HCT116 (cell line): ENCODE measurements at regions not wholly inside any gene's neighbourhood (a gene's known extent, or its start where the extent isn't known, plus 50 kb on each side); places are given as distances from the start of the nearest gene placed in this dataset.

ENCODE experiments used
- ATAC-seq: fragments of 200-7000 bp; cut with Tn5 transposase; 2 replicates; pipeline ENCODE4 v1.9.1; 2020; ENCODE audit warnings: mild to moderate bottlenecking, moderate library complexity
- BruUV-seq: library from RNA; stranded (reverse); fragments of 400-500 nt; replicated peaks from 2 replicates; lab custom pipeline; 2021; lab: Mats Ljungman, UMichigan
- CTCF ChIA-PET: fragments of 300-600 bp; sonication (Branson Sonifier 250); formaldehyde crosslinking; loops from one replicate; lab custom pipeline; 2021; ENCODE audit warnings: antibody characterized with exemption; lab: Charles Lee
- POLR2A ChIA-PET: fragments of 300-600, 350-600 bp; sonication (Branson Sonifier 250); formaldehyde crosslinking; loops from one replicate; lab custom pipeline; 2021; ENCODE audit warnings: antibody characterized with exemption; lab: Charles Lee
- RAD21 ChIA-PET, 2 experiments: fragments of 300-600 bp; sonication (Branson Sonifier 250); formaldehyde crosslinking; loops; one replicate each; lab custom pipeline; 2023; ENCODE audit warnings: low total read pairs in 2 of 2; ENCODE audit not compliant: uncharacterized antibody in 2 of 2, unreplicated experiment in 2 of 2, low non-redundant PET in 1 of 2; lab: Charles Lee
- DNase-seq: peaks from one replicate; pipeline ENCODE4 v3.0.0-alpha.2; 2010; ENCODE audit warnings: low read depth, low spot score
- H2AFZ ChIP-seq: fragments of 200-600 bp; shearing (Covaris generic), sonication (generic); 2 replicates; pipeline ENCODE4 v1.6.1; 2017; ENCODE audit warnings: low read depth, mixed run types, mixed read lengths, antibody characterized with exemption, low read length; ENCODE audit not compliant: poor library complexity, severe bottlenecking
- H3K27ac ChIP-seq: 2 replicates; pipeline ENCODE4 v1.5.1; 2012; ENCODE audit warnings: low read depth, low read length
- H3K27me3 ChIP-seq: fragments of 200-600 bp; sonication (generic); 2 replicates; pipeline ENCODE4 v1.6.1; 2016; ENCODE audit warnings: mixed run types, low read length, mixed read lengths; ENCODE audit not compliant: insufficient read depth
- H3K36me3 ChIP-seq, 2 experiments: fragments of 200-500 bp in 1 of 2; fragments of 200-600 bp in 1 of 2; sonication (Bioruptor generic) in 1 of 2; sonication (generic) in 1 of 2; 2 replicates each; pipeline versions ENCODE4 v1.5.1 to v1.6.1; 2014 to 2016; ENCODE audit warnings: low read length in 2 of 2, inconsistent platforms in 1 of 2, mixed read lengths in 1 of 2, mixed run types in 1 of 2; ENCODE audit not compliant: insufficient read depth in 2 of 2, control insufficient read depth in 1 of 2
- H3K4me1 ChIP-seq, 2 experiments: fragments of 200-600 bp in 1 of 2; sonication (generic) in 1 of 2; 2 replicates each; pipeline versions ENCODE4 v1.5.1 to v1.6.1; 2012 to 2017; ENCODE audit warnings: low read length in 2 of 2, inconsistent platforms in 1 of 2, mild to moderate bottlenecking in 1 of 2, mixed read lengths in 1 of 2, mixed run types in 1 of 2, moderate library complexity in 1 of 2; ENCODE audit not compliant: insufficient read depth in 2 of 2, control insufficient read depth in 1 of 2
- H3K4me2 ChIP-seq: fragments of 200-600 bp; sonication (generic); 2 replicates; pipeline ENCODE4 v1.6.1; 2017; ENCODE audit warnings: mixed run types, low read length, mixed read lengths
- H3K4me3 ChIP-seq, 2 experiments: fragments of 200-600 bp in 1 of 2; sonication (generic) in 1 of 2; replicated peaks in 1 of 2; 2 replicates each; pipeline ENCODE4 v1.5.1; 2011 to 2016; ENCODE audit warnings: low read length in 2 of 2, control low read depth in 1 of 2, low read depth in 1 of 2, mild to moderate bottlenecking in 1 of 2, mixed read lengths in 1 of 2, mixed run types in 1 of 2
- H3K79me2 ChIP-seq: fragments of 200-600 bp; sonication (generic); 2 replicates; pipeline ENCODE4 v1.6.1; 2017; ENCODE audit warnings: mild to moderate bottlenecking, mixed run types, low read length, moderate library complexity, mixed read lengths; ENCODE audit not compliant: insufficient read depth
- H3K9ac ChIP-seq: fragments of 200-600 bp; sonication (generic); 2 replicates; pipeline ENCODE4 v1.6.1; 2016; ENCODE audit warnings: low read length, mixed read lengths
- H3K9me2 ChIP-seq: fragments of 200-600 bp; sonication (generic), shearing (Covaris generic); 2 replicates; pipeline ENCODE4 v1.6.1; 2017; ENCODE audit warnings: mixed run types, mild to moderate bottlenecking, moderate library complexity; ENCODE audit not compliant: insufficient read depth
- H3K9me3 ChIP-seq, 2 experiments: fragments of 200-500 bp in 1 of 2; fragments of 200-600 bp in 1 of 2; sonication (Bioruptor generic) in 1 of 2; sonication (generic) in 1 of 2; 2 replicates each; pipeline ENCODE4 v1.6.1; 2014 to 2017; ENCODE audit warnings: low read length in 2 of 2, mixed read lengths in 2 of 2, inconsistent platforms in 1 of 2, low read depth in 1 of 2, mild to moderate bottlenecking in 1 of 2, mixed run types in 1 of 2, moderate library complexity in 1 of 2; ENCODE audit not compliant: control insufficient read depth in 1 of 2, insufficient read depth in 1 of 2
- H4K20me1 ChIP-seq: fragments of 200-600 bp; sonication (generic), shearing (Covaris generic); 2 replicates; pipeline ENCODE4 v1.6.1; 2017; ENCODE audit warnings: mixed run types, mild to moderate bottlenecking, moderate library complexity; ENCODE audit not compliant: insufficient read depth
- CEBPB ChIP-seq: IDR thresholded peaks from 2 replicates; pipeline ENCODE4 v1.6.1; 2012; ENCODE audit warnings: low read depth
- EGR1 ChIP-seq: IDR thresholded peaks from 2 replicates; pipeline ENCODE4 v1.6.1; 2012; ENCODE audit warnings: low read depth
- ELF1 ChIP-seq: IDR thresholded peaks from 2 replicates; pipeline ENCODE4 v1.6.1; 2012; ENCODE audit warnings: low read depth, borderline replicate concordance
- EZH2 ChIP-seq: fragments of 200-600 bp; sonication (generic); IDR thresholded peaks from 2 replicates; pipeline ENCODE4 v1.6.1; 2017; ENCODE audit warnings: antibody characterized with exemption, mixed run types
- EZH2phosphoT487 ChIP-seq: fragments of 200-600 bp; IDR thresholded peaks from 2 replicates; pipeline ENCODE4 v1.6.1; 2018; ENCODE audit warnings: antibody characterized with exemption, borderline replicate concordance
- POLR2AphosphoS5 ChIP-seq: IDR thresholded peaks from 2 replicates; pipeline ENCODE4 v1.6.1; 2011; ENCODE audit warnings: mild to moderate bottlenecking, low read depth, low read length, moderate library complexity
- RAD21 ChIP-seq: IDR thresholded peaks from 2 replicates; pipeline ENCODE4 v1.6.1; 2012; ENCODE audit warnings: low read depth, mild to moderate bottlenecking
- SIN3A ChIP-seq: IDR thresholded peaks from 2 replicates; pipeline ENCODE4 v1.6.1; 2012; ENCODE audit warnings: low read depth
- TCF7L2 ChIP-seq: IDR thresholded peaks from 2 replicates; pipeline ENCODE4 v1.7.0; 2011; ENCODE audit warnings: borderline replicate concordance, inconsistent platforms; ENCODE audit not compliant: insufficient read depth, insufficient read length; ENCODE audit errors: extremely low read depth
- YY1 ChIP-seq: IDR thresholded peaks from 2 replicates; pipeline ENCODE4 v1.6.1; 2011; ENCODE audit warnings: low read length, low read depth, moderate library complexity, mild to moderate bottlenecking; ENCODE audit not compliant: insufficient replicate concordance; ENCODE audit errors: extremely low read depth
- ZNF274 ChIP-seq: fragments of 200-500 bp; sonication (Bioruptor generic); IDR thresholded peaks from 2 replicates; pipeline ENCODE4 v1.6.1; 2014; ENCODE audit warnings: mild to moderate bottlenecking, low read depth, low read length, inconsistent platforms
- intact Hi-C: fragments of 100-400 bp; cut with micrococcal nuclease; formaldehyde crosslinking; loops from 2 replicates; pipeline ENCODE4 v1.10.0; 2022
- TF ChIP-seq, protein P1 (sequence below): IDR thresholded peaks from 2 replicates; pipeline ENCODE4 v1.6.1; 2012

DNA sequence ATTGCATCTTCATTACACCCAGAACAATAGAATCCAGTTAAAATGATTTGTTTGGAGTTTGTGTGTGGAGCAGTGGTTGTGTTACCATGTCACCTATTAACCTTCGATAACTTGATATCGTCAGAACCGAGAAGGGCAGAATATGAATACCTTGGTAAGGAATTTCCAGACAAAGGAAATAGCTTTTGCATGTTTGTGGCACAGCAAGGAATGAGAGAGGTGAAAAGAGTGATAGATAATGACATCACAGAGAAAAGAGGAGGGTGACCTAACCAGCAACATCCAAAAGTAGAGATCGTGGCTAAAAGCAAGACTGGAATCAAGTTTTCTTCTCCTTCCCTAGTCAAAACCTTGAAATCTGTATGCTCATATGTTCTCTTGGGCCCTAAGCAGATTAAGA, 244.6 kb upstream of the NEGR1 start:
- no TSS peak for BruUV-seq
- Histone ChIP-seq H3K4me3 (no peak overlapping the region), H4K20me1 (no peaks in the 10 kb centered on the region), H3K9me3 (peaks cover 3 to 12% of the 10 kb centered on the region in 2 experiments; a peak in 2 of 4 replicates), H3K27ac (no peak overlapping the region), H3K9me2 (no peaks in the 10 kb centered on the region), H3K27me3 (no peaks in the 10 kb centered on the region), H3K4me2 (no peak overlapping the region), H3K36me3 (no peaks in the 10 kb centered on the region), H2AFZ (no peak overlapping the region), H3K79me2 (no peaks in the 10 kb centered on the region), H3K9ac (no peak overlapping the region), H3K4me1 (no peaks in the 10 kb centered on the region)
- intact Hi-C loops = no loop called here
- no peak for ATAC-seq
- CTCF ChIA-PET = no interaction called here
- DNase-seq = no peak
- RAD21 ChIA-PET = no interaction called here
- no peak for TF ChIP-seq EZH2
- TF ChIP-seq EGR1 = no peak
- no peak for TF ChIP-seq RAD21
- TF ChIP-seq ZNF274 = no peak
- TF ChIP-seq, protein P1, sequence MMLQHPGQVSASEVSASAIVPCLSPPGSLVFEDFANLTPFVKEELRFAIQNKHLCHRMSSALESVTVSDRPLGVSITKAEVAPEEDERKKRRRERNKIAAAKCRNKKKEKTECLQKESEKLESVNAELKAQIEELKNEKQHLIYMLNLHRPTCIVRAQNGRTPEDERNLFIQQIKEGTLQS = no peak
- no peak for TF ChIP-seq EZH2phosphoT487
- no peak for TF ChIP-seq YY1
- no peak for TF ChIP-seq SIN3A
- POLR2A ChIA-PET = no interaction called here

DNA sequence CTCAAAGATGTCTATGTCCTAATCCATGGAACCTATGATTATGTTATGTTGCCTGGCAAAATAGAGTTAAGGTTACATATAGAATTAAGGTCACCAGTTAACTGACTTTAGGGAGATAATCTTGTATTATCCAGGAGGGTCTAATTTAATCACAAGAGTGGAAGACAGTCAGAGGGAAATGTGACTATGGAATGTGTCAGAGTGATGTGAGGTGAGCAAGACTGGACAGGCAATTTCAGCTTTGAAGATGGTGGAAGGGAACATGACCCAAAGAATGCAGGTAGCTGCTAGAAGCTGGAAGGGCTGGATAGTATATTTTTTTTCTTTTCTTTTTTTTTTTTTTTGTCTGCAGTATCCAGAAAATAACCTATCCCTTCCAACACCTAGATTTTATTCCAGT, 241.7 kb upstream of the NEGR1 start:
- peaks cover 6 to 8% of the 10 kb centered on the region in 2 experiments; a peak in 2 of 4 replicates for H3K9me3 ChIP-seq
- H4K20me1 ChIP-seq = no peaks in the 10 kb centered on the region
- H3K79me2 ChIP-seq = no peaks in the 10 kb centered on the region
- RAD21 ChIA-PET = no interaction called here
- H3K9me2 ChIP-seq = no peaks in the 10 kb centered on the region
- H3K36me3 ChIP-seq = no peaks in the 10 kb centered on the region
- intact Hi-C loops = no loop called here
- TF ChIP-seq CEBPB = no peak
- TF ChIP-seq ELF1 = no peak
- no peak for TF ChIP-seq TCF7L2
- TF ChIP-seq POLR2AphosphoS5 = no peak
- BruUV-seq = no TSS peak
- no peak overlapping the region for H3K9ac ChIP-seq
- DNase-seq (no peak), ATAC-seq (no peak)
- CTCF ChIA-PET = no interaction called here
- no peaks in the 10 kb centered on the region for H3K4me1 ChIP-seq
- H3K4me3 ChIP-seq = no peak overlapping the region
- no peak overlapping the region for H3K27ac ChIP-seq
- no peaks in the 10 kb centered on the region for H3K27me3 ChIP-seq
- POLR2A ChIA-PET = no interaction called here
- no peak overlapping the region for H3K4me2 ChIP-seq
- no peak overlapping the region for H2AFZ ChIP-seq
